ENCODE measurements at regions not wholly inside any gene's neighbourhood (a gene's known extent, or its start where the extent isn't known, plus 50 kb on each side); places are given as distances from the start of the nearest gene placed in this dataset.
"Not testable (repeated sequence)": the region's sequence is repeated elsewhere in the genome, so short reads cannot be mapped to it uniquely, and the experiment has no call there.

DNA sequence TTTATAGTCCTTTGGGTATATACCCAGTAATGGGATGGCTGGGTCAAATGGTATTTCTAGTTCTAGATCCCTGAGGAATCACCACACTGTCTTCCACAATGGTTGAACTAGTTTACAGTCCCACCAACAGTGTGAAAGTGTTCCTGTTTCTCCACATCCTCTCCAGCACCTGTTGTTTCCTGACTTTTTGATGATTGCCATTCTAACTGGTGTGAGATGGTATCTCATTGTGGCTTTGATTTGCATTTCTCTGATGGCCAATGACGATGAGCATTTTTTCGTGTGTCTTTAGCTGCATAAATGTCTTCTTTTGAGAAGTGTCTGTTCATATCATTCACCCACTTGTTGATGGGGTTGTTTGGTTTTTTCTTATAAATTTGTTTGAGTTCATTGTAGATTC lies 612.5 kb upstream of the SGCD start:
- DNase-seq: not testable (repeated sequence)

DNA sequence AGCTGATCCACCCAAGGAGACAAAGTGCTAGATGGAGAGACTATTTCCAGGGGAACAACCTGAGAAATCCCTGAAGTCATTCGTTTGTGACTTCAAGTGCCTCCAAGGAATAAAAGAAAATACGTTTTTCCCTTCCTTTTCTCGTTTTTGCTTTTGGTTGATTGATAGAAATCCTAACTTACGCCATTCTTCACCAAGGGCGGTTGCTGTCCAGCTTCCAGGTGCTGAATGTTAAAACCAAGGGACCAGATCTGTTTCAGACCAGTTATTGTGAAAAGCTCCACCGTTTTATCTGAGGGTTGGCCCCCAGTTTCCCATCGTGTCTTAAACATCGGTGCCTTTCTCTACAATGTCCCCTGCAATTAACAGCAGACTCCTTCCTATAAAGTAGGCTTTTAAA lies 600.7 kb upstream of the SGCD start:
- DNase-seq: no peak

DNA sequence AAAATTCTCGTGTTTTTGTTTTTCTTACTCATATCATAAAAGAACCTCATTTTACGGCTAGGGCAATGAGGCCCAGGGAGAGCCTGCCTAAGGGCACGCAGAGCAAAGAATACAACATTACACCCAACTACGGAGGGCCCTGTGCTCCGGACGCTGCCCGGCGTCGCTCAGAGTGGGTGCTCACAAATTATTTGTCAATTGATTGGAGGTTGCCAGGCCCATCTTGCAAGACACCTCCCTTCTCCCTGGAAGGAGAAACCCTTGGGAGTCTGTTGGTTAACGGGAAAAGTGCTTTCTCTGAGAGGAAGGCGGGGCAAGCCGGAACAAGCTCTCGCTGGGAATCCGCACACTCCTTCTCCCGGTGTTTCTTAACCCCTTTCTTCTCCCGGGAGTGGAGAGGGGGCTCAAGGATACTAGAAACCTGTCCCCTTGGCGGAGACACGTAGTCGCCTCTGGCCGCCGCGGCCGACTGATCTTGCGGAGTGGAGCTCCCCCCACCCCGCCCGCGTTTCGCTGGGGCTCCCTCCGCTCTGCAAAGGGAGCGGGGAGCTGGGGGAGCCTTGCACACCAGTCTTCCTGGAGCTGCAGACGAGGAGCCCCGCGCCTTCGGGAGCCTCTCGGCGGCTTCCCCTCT lies 599.3 kb upstream of the SGCD start:
- DNase-seq: no peak

- DNase-seq: peak; percentile 79
Observed at GRCh38 chr5:155728146-155728856, 598.7 kb upstream of the SGCD start.

DNA sequence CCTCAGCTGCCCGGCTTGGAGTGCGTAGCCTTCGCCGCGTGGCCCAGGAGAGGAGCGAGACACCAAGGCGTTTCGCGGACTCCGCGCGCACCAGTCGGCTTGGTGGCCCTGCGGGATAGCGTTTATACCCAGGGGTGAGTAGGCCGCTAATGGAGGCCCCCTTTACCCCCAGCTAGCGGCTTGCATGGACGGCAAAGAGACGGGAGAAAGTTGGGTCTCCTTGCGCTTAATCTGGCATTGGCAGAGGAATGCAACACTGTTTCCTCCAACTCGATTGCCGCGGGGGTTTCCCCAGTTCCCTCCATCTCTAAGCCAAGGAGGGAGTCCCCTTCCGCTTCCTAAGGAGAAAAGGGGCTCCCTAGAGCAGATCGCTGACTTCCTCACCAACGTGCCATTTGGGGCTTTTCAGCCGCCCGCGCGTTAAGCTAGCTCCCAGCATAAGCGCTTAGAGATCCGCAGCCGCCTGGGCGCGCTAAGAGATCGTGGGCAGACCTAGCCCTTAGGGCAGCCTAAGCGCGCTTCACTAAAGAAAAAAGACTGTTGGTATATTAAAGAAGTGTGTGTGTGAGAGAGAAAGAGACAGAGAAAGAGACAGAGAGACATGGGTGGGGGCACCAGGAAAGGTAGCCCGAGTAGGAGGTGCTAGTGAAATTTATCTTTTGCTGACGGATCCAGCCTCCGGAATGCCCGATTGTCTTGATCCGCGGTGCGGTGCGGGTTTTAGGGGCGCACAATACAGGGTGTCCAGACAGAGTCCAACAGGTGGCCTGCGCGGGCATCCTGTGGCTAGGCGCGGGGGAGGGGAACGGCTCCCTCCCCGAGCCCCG lies 597.9 kb upstream of the SGCD start:
- DNase-seq: no peak

- no peak for DNase-seq
Observed at GRCh38 chr5:155729684-155730059, 597.3 kb upstream of the SGCD start.

GRCh38 chr5:155732587-155733376 lies 594.2 kb upstream of the SGCD start:
- DNase-seq: no peak

DNA sequence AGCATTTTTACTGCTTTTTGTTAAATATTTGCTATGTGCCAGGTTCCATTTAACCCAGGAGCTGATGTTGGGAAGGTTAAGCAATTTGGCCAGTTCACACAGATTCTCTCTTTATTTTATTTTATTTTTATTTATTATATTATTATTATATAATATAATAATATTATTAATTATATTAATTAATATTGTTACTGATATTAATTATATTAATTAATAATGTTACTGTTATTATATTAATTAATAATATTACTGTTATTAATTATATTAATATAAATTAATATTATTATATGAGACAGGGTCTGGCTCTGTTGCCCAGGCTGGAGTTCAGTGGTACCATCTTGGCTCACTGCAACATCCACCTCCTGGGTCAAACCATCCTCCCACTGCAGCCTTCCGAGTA lies 593.0 kb upstream of the SGCD start:
- no peak for DNase-seq

DNA sequence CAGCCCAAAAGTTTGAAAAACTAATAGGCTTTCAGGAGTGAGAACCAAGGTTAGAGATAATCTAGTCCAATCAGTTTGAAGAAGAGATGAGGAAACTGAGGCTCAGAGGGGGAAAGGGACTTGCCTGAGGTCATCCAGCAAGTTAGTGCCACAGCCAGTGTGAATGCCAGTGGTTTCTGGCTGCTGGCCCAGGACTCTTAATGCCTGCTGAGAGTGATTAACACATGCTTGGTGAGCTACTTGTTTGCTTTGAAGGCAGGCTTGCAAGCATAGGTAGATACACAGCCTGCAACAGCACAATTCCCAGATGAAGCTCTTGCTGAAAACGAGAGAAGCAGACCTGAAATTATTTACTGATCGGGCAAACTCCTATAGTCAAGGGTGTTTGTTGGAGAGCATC lies 591.6 kb upstream of the SGCD start:
- no peak for DNase-seq

GRCh38 chr5:155738616-155739015 lies 588.3 kb upstream of the SGCD start:
- DNase-seq: no peak

- DNase-seq: no peak
Observed at GRCh38 chr5:155746367-155747038, 580.5 kb upstream of the SGCD start.

DNA sequence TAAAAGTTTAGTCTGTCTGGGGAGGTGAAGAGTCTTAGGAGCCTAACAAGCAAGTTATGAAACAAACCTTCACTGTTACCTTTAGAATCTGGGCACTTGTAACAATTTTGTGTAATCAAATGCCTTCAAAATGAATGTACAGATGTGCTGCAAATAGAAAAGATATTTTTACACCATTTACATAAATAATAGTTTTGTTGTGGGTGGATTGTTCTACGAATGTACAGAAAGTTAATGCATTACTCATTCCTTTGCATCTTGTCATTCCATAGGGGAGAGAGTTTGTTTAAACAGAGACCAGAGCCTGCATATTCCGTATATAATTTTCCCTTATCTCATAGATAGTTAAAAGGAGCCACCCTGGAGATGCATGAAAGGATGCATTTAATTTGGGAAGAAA lies 576.9 kb upstream of the SGCD start:
- DNase-seq: no peak

- no peak for DNase-seq
Observed at GRCh38 chr5:155750571-155750970, 576.4 kb upstream of the SGCD start.

GRCh38 chr5:155753943-155754581 lies 572.9 kb upstream of the SGCD start:
- no peak for DNase-seq

- DNase-seq: no peak
Observed at GRCh38 chr5:155759252-155759651, 567.7 kb upstream of the SGCD start.

- DNase-seq: no peak
Observed at GRCh38 chr5:155759984-155760383, 567.0 kb upstream of the SGCD start.

DNA sequence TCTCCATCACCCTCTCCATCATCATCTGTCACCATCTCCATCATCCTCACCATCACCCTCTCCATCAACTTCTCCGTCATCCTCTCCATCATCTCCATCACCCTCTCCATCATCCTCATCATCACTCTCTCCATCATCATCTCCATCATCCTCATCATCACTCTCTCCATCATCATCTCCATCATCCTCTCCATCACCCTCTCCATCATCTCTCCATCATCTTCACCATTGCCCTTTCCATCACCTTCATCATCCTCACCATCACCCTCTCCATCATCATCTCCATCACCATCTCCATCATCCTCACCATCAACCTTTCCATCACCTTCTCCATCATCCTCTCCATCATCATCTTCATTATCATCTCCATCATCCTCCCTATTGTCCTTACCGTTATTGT lies 565.5 kb upstream of the SGCD start:
- DNase-seq: no peak

DNA sequence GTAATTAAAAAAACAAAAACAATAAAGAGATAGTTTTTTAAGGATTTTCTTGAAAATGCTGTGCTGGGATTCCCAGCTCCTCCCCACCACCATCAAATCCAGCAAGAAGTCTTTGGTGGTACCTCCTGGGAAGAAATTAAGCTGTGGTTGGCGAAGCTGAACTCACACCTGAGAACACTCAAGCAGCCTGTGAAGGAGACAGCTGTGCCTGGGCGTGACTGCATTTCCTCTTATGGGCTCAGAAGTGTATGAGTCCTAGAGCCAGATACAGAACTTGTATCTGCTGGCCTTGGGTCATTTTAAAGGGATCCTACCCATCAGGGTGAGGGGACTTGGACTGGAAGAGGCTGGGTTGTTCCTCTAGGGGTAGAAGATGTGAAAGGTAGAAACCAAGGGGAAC lies 561.2 kb upstream of the SGCD start:
- no peak for DNase-seq

- DNase-seq: no peak
Observed at GRCh38 chr5:155767470-155767869, 559.5 kb upstream of the SGCD start.

- no peak for DNase-seq
Observed at GRCh38 chr5:155768332-155768731, 558.6 kb upstream of the SGCD start.

DNA sequence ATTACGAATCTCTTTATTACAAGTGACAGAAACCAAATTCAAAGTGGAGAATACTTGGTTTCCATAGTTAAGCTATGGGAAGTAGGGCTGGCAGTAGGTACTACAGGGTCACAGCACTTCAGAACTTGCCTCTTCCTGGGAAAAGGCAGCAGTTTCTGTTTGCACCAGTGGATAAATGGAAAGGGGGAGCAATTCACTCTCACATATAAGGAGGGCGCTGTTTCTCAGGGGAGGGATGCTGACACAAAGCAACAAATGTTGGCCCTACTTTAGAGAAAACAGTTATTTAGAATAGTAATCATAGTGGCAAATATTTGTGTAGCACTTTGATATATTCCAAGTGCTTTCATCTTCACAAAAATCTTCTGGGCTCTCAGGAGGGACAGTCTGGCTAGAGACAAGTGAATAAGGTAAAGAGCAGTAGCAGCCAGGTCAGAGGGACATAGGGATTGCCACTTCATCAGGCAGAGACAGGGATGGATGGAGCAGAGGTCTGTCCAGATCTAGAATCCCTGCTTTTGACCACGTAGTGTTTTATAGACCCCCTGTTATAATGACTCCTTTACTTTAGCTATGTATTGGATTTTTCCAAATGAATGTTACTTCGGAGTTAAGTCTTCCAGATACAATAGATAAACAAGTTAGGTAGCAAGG lies 554.8 kb upstream of the SGCD start:
- DNase-seq: no peak
